ENCODE measurements at regions not wholly inside any gene's neighbourhood (a gene's known extent, or its start where the extent isn't known, plus 50 kb on each side); places are given as distances from the start of the nearest gene placed in this dataset.
"Not testable (repeated sequence)": the region's sequence is repeated elsewhere in the genome, so short reads cannot be mapped to it uniquely, and the experiment has no call there.

DNA sequence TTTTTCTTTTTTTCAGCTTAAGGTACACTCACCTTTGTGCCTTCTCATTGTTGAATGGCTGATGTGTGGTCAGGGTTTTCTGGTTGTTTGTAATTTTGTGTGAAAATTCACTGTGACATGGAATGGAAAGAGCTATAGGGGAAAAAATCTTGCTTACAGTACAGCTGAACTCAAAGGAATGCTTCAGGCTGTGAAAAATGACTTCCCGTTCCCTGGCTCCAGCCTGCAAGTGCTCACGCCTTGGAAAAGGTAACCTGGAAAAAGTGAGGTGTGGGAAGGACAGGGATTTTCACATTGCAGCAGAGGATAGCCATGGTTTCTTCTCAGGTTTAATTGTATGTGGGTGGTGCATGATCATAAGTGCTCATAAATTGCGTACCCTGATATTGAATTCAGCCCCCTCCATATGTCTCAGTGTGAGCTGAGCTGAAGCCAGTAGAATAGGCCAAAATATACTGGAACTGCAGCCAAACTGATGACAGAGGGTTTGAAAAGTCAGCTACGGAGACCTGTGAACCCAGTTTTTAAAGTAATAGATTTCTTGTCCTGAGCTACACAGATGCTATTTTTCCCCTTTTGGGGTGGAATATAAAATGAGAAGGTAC lies 228.7 kb upstream of the RASGRP1 start:
- no peak overlapping the region for H3K14ac ChIP-seq (ENCODE audit: low read length)
- no peaks in the 10 kb centered on the region for H3K27me3 ChIP-seq (ENCODE audit: control insufficient read depth in 3 of 3, insufficient read depth in 3 of 3, low read depth in 1 of 3, low read length in 3 of 3)
- H3K4me3 ChIP-seq (ENCODE audit: low read length in 2 of 2), result no peak overlapping the region
- no peak overlapping the region for H2AFZ ChIP-seq (ENCODE audit: low read length)
- no peak overlapping the region for H4K8ac ChIP-seq (ENCODE audit: low read depth, low read length)
- no peak overlapping the region for H3K18ac ChIP-seq (ENCODE audit: low read length)
- H3K27ac ChIP-seq (replicated peaks; ENCODE audit: low read length), result no peak overlapping the region
- no peak overlapping the region for H3K23ac ChIP-seq (ENCODE audit: low read depth, low read length, poor library complexity)
- no peaks in the 10 kb centered on the region for H3K9me3 ChIP-seq (replicated peaks in 1 of 2; ENCODE audit: control insufficient read depth in 2 of 2, insufficient read depth in 1 of 2, low read depth in 1 of 2, low read length in 2 of 2)
- no peak overlapping the region for H2BK120ac ChIP-seq (ENCODE audit: low read depth, low read length)
- H2BK15ac ChIP-seq (ENCODE audit: low read length), result no peak overlapping the region
- H3K4me1 ChIP-seq (ENCODE audit: control insufficient read depth in 2 of 2, insufficient read depth in 1 of 2, low read depth in 1 of 2, low read length in 2 of 2), result no peaks in the 10 kb centered on the region
- no peak overlapping the region for H2BK12ac ChIP-seq (ENCODE audit: low read length)
- H3K79me1 ChIP-seq (ENCODE audit: low read depth, low read length), result no peaks in the 10 kb centered on the region
- H4K91ac ChIP-seq (ENCODE audit: low read depth, low read length, poor library complexity), result no peak overlapping the region
- H2BK5ac ChIP-seq (ENCODE audit: low read length), result no peak overlapping the region
- H3K36me3 ChIP-seq (replicated peaks in 1 of 2; ENCODE audit: control insufficient read depth in 2 of 2, insufficient read depth in 2 of 2, low read length in 2 of 2), result no peaks in the 10 kb centered on the region
- no CpG with 5 or more reads among the region's 4 CpGs for WGBS, 2 donors (ENCODE audit: extremely low coverage in 2 of 2, insufficient read length in 2 of 2, insufficient replicate concordance in 1 of 2)
- no peak overlapping the region for H3K4me2 ChIP-seq (ENCODE audit: insufficient read depth, low read length, poor library complexity, severe bottlenecking)
- no peak for DNase-seq (ENCODE audit: low spot score)
- H2AK5ac ChIP-seq (ENCODE audit: low read depth, low read length), result no peak overlapping the region
- H3K9ac ChIP-seq (ENCODE audit: low read depth, low read length, poor library complexity), result no peak overlapping the region
- H3K4ac ChIP-seq (ENCODE audit: low read length), result no peak overlapping the region

DNA sequence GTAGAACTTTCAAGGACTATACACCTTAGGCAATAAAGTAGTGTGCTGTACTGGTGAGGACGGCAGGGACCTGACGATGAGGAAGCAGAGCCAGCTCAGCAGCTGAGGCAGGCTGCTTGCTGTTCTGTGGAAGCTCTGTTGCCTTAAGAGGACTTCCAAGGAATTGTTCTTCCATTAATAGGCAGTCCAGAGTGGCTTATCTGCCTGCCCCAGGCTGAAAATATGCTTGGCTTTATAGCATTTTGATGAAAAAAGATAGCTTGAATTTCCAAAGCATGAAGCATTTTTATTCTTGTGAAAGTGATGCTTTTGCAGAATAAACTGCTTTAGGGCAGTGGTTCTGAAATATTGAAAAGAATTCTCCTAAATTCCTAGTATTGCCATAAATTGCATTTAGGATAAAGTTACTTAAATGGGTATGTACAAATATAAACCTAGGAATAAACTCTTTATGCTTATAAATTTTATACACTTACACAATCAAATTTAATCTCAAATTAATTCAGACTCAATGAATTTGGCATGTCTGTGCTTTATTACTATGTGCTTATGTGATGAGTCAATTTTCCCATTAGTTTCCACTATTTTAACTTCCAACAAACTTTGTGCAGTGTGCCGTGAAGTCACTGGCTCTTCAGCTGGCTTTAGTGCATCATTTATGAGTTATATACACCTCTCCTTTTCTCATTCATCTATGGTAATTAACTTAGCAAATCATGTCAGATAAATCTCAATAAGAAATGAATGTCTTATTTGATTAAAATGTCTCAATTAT lies 231.0 kb upstream of the RASGRP1 start:
- H3K4me2 ChIP-seq (ENCODE audit: insufficient read depth, low read length, poor library complexity, severe bottlenecking), result no peak overlapping the region

DNA sequence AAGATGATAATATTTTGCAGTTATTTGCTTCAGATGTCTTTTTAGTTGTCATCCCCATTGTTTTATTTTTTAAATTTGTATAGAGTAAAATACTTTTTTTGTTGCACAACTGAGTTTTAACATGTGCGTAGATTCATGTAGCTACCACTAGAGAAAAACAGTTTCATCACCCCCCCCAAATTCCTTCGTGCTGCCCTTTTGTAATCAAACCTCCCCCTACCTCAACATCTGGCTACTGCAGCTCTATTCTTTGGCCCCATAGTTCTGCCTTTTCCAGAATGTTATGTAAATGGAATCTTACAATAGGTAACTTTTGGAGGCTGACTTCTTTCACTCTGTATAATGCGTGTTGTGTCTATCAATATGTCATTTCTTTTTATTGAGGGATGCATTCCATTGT lies 232.0 kb upstream of the RASGRP1 start:
- H3K79me1 ChIP-seq (ENCODE audit: low read depth, low read length), result no peaks in the 10 kb centered on the region
- no peak overlapping the region for H3K18ac ChIP-seq (ENCODE audit: low read length)
- H3K4ac ChIP-seq (ENCODE audit: low read length), result no peak overlapping the region
- no peak for DNase-seq (ENCODE audit: low spot score)
- H2BK12ac ChIP-seq (ENCODE audit: low read length), result no peak overlapping the region
- no peak overlapping the region for H3K4me3 ChIP-seq (ENCODE audit: low read length in 2 of 2)
- no peaks in the 10 kb centered on the region for H3K4me1 ChIP-seq (ENCODE audit: control insufficient read depth in 2 of 2, insufficient read depth in 1 of 2, low read depth in 1 of 2, low read length in 2 of 2)
- no peak overlapping the region for H2BK120ac ChIP-seq (ENCODE audit: low read depth, low read length)
- H2BK5ac ChIP-seq (ENCODE audit: low read length), result no peak overlapping the region
- H3K9ac ChIP-seq (ENCODE audit: low read depth, low read length, poor library complexity), result no peak overlapping the region
- H3K4me2 ChIP-seq (ENCODE audit: insufficient read depth, low read length, poor library complexity, severe bottlenecking), result no peak overlapping the region
- no peak overlapping the region for H2AK5ac ChIP-seq (ENCODE audit: low read depth, low read length)
- no peaks in the 10 kb centered on the region for H3K27me3 ChIP-seq (ENCODE audit: control insufficient read depth in 3 of 3, insufficient read depth in 3 of 3, low read depth in 1 of 3, low read length in 3 of 3)
- no peak overlapping the region for H3K27ac ChIP-seq (replicated peaks; ENCODE audit: low read length)
- no peaks in the 10 kb centered on the region for H3K36me3 ChIP-seq (replicated peaks in 1 of 2; ENCODE audit: control insufficient read depth in 2 of 2, insufficient read depth in 2 of 2, low read length in 2 of 2)
- H3K14ac ChIP-seq (ENCODE audit: low read length), result no peak overlapping the region
- H4K91ac ChIP-seq (ENCODE audit: low read depth, low read length, poor library complexity), result no peak overlapping the region
- H3K9me3 ChIP-seq (replicated peaks in 1 of 2; ENCODE audit: control insufficient read depth in 2 of 2, insufficient read depth in 1 of 2, low read depth in 1 of 2, low read length in 2 of 2), result no peaks in the 10 kb centered on the region
- H4K8ac ChIP-seq (ENCODE audit: low read depth, low read length), result no peak overlapping the region
- no peak overlapping the region for H2BK15ac ChIP-seq (ENCODE audit: low read length)
- WGBS, 2 donors (ENCODE audit: extremely low coverage in 2 of 2, insufficient read length in 2 of 2, insufficient replicate concordance in 1 of 2), result no CpG with 5 or more reads among the region's 3 CpGs
- H3K23ac ChIP-seq (ENCODE audit: low read depth, low read length, poor library complexity), result no peak overlapping the region
- no peak overlapping the region for H2AFZ ChIP-seq (ENCODE audit: low read length)

More for the DNA sequence above, 231.0 kb upstream of the RASGRP1 start:
- no peak overlapping the region for H3K4me3 ChIP-seq (ENCODE audit: low read length in 2 of 2)
- H3K4me1 ChIP-seq (ENCODE audit: control insufficient read depth in 2 of 2, insufficient read depth in 1 of 2, low read depth in 1 of 2, low read length in 2 of 2), result no peaks in the 10 kb centered on the region
- H3K27ac ChIP-seq (replicated peaks; ENCODE audit: low read length), result no peak overlapping the region
- no peak overlapping the region for H3K9ac ChIP-seq (ENCODE audit: low read depth, low read length, poor library complexity)
- no peak overlapping the region for H2BK5ac ChIP-seq (ENCODE audit: low read length)
- no peak overlapping the region for H4K8ac ChIP-seq (ENCODE audit: low read depth, low read length)
- H3K14ac ChIP-seq (ENCODE audit: low read length), result no peak overlapping the region
- H3K27me3 ChIP-seq (ENCODE audit: control insufficient read depth in 3 of 3, insufficient read depth in 3 of 3, low read depth in 1 of 3, low read length in 3 of 3), result no peaks in the 10 kb centered on the region
- no peak overlapping the region for H2AK5ac ChIP-seq (ENCODE audit: low read depth, low read length)
- no peak overlapping the region for H2BK15ac ChIP-seq (ENCODE audit: low read length)
- no peak for DNase-seq (ENCODE audit: low spot score)
- no peaks in the 10 kb centered on the region for H3K79me1 ChIP-seq (ENCODE audit: low read depth, low read length)
- no peak overlapping the region for H2BK120ac ChIP-seq (ENCODE audit: low read depth, low read length)
- H3K36me3 ChIP-seq (replicated peaks in 1 of 2; ENCODE audit: control insufficient read depth in 2 of 2, insufficient read depth in 2 of 2, low read length in 2 of 2), result no peaks in the 10 kb centered on the region
- no peaks in the 10 kb centered on the region for H3K9me3 ChIP-seq (replicated peaks in 1 of 2; ENCODE audit: control insufficient read depth in 2 of 2, insufficient read depth in 1 of 2, low read depth in 1 of 2, low read length in 2 of 2)
- H3K18ac ChIP-seq (ENCODE audit: low read length), result no peak overlapping the region
- no peak overlapping the region for H4K91ac ChIP-seq (ENCODE audit: low read depth, low read length, poor library complexity)
- no peak overlapping the region for H3K23ac ChIP-seq (ENCODE audit: low read depth, low read length, poor library complexity)
- no CpG with 5 or more reads among the region's 3 CpGs for WGBS, 2 donors (ENCODE audit: extremely low coverage in 2 of 2, insufficient read length in 2 of 2, insufficient replicate concordance in 1 of 2)
- no peak overlapping the region for H2AFZ ChIP-seq (ENCODE audit: low read length)
- no peak overlapping the region for H3K4ac ChIP-seq (ENCODE audit: low read length)
- no peak overlapping the region for H2BK12ac ChIP-seq (ENCODE audit: low read length)

DNA sequence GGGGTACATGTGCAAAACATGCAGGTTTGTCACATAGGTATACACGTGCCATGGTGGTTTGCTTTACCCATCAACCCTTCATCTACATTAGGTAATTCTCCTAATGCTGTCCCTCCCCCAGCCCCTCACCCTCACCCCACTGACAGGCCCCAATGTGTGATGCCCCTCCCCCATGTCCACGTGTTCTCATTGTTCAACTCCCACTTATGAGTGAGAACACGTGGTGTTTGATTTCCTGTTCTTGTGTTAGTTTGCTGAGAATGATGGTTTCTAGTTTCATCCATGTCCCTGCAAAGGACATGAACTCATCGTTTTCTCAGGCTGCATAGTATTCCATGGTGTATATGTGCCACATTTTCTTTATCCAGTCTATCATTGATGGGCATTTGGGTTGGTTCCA lies 232.9 kb upstream of the RASGRP1 start:
- not testable (repeated sequence) for H3K4ac ChIP-seq (ENCODE audit: low read length); H3K9me3 ChIP-seq (replicated peaks in 1 of 2; ENCODE audit: control insufficient read depth in 2 of 2, insufficient read depth in 1 of 2, low read depth in 1 of 2, low read length in 2 of 2); H2BK120ac ChIP-seq (ENCODE audit: low read depth, low read length); H3K79me1 ChIP-seq (ENCODE audit: low read depth, low read length); H3K4me2 ChIP-seq (ENCODE audit: insufficient read depth, low read length, poor library complexity, severe bottlenecking); H2BK12ac ChIP-seq (ENCODE audit: low read length); H3K4me1 ChIP-seq (ENCODE audit: control insufficient read depth in 2 of 2, insufficient read depth in 1 of 2, low read depth in 1 of 2, low read length in 2 of 2); H2AK5ac ChIP-seq (ENCODE audit: low read depth, low read length); H3K27me3 ChIP-seq (ENCODE audit: control insufficient read depth in 3 of 3, insufficient read depth in 3 of 3, low read depth in 1 of 3, low read length in 3 of 3); H3K27ac ChIP-seq (replicated peaks; ENCODE audit: low read length); H2AFZ ChIP-seq (ENCODE audit: low read length); H2BK5ac ChIP-seq (ENCODE audit: low read length); H4K91ac ChIP-seq (ENCODE audit: low read depth, low read length, poor library complexity); H3K23ac ChIP-seq (ENCODE audit: low read depth, low read length, poor library complexity); H2BK15ac ChIP-seq (ENCODE audit: low read length); H3K36me3 ChIP-seq (replicated peaks in 1 of 2; ENCODE audit: control insufficient read depth in 2 of 2, insufficient read depth in 2 of 2, low read length in 2 of 2); H3K4me3 ChIP-seq (ENCODE audit: low read length in 2 of 2); DNase-seq (ENCODE audit: low spot score); H4K8ac ChIP-seq (ENCODE audit: low read depth, low read length); H3K14ac ChIP-seq (ENCODE audit: low read length); H3K9ac ChIP-seq (ENCODE audit: low read depth, low read length, poor library complexity); H3K18ac ChIP-seq (ENCODE audit: low read length)
- no CpG with 5 or more reads among the region's 4 CpGs for WGBS, 2 donors (ENCODE audit: extremely low coverage in 2 of 2, insufficient read length in 2 of 2, insufficient replicate concordance in 1 of 2)

All from neuronal stem cell (in vitro differentiated cells).